Breast epithelium (tissue), 4 donors: ENCODE measurements at regions not wholly inside any gene's neighbourhood (a gene's known extent, or its start where the extent isn't known, plus 50 kb on each side); places are given as distances from the start of the nearest gene placed in this dataset.
A peak's percentile ranks its signal among the peaks of the same experiment; 100 is the strongest.

Source experiments
- DNase-seq, 2 donors: peaks; one replicate each; pipeline ENCODE4 v3.0.0-alpha.2; 2019; ENCODE audit warnings: low spot score in 2 of 2
- H3K27ac ChIP-seq, 2 donors: fragments of 200-600 bp; sonication (generic) in 1 of 2; one replicate each; pipeline ENCODE4 v1.5.1; 2016 to 2019; ENCODE audit warnings: mild to moderate bottlenecking in 1 of 2
- H3K27me3 ChIP-seq, 2 donors: fragments of 200-600 bp; sonication (generic) in 1 of 2; one replicate each; pipeline versions ENCODE4 v1.5.1 to v1.6.0; 2017 to 2019; ENCODE audit warnings: control low read depth in 1 of 2, mild to moderate bottlenecking in 1 of 2
- H3K36me3 ChIP-seq: fragments of 200-600 bp; one replicate; pipeline ENCODE4 v1.5.1; 2019
- H3K4me1 ChIP-seq, 2 donors: fragments of 200-600 bp; sonication (generic); one replicate each; pipeline ENCODE4 v1.5.1; 2016 to 2019; ENCODE audit warnings: control low read depth in 1 of 2
- H3K4me3 ChIP-seq, 3 donors: fragments of 200-600 bp; sonication (generic); 1 replicate in 2 of 3; 2 replicates in 1 of 3; pipeline ENCODE4 v1.5.1; 2016 to 2019; ENCODE audit warnings: mild to moderate bottlenecking in 3 of 3, moderate library complexity in 2 of 3
- H3K9me3 ChIP-seq, 2 donors: fragments of 200-600 bp; sonication (generic) in 1 of 2; one replicate each; pipeline ENCODE4 v1.5.1; 2016 to 2019; ENCODE audit warnings: control low read depth in 1 of 2
- CTCF ChIP-seq, 3 donors: fragments of 450-650 bp; IDR thresholded peaks; one replicate each; pipeline ENCODE4 v1.5.1; 2016 to 2017; ENCODE audit warnings: antibody characterized with exemption in 3 of 3, mild to moderate bottlenecking in 3 of 3, moderate library complexity in 3 of 3
- POLR2A ChIP-seq: fragments of 450-650 bp; IDR thresholded peaks from one replicate; pipeline ENCODE4 v1.6.1; 2016; ENCODE audit warnings: antibody characterized with exemption, mild to moderate bottlenecking, moderate library complexity
- POLR2AphosphoS5 ChIP-seq, 3 donors: sonication (generic); formaldehyde crosslinking; IDR thresholded peaks; one replicate each; pipeline ENCODE4 v1.6.1; 2017; ENCODE audit warnings: antibody characterized with exemption in 3 of 3
- intact Hi-C: fragments of 100-400 bp; cut with DNase I; formaldehyde crosslinking; loops from one replicate; pipeline ENCODE4 v1.15.1; 2023; ENCODE audit warnings: low total_unique reads

GRCh38 chr22:49213731-49214352 lies 613.8 kb downstream of the BRD1 start:
- H3K27me3 ChIP-seq, result peaks cover 0 to 22% of the 10 kb centered on the region in 2 donors
- peak in 1 of 2 donors; percentile 22 for DNase-seq

GRCh38 chr22:49212466-49212865 lies 615.2 kb downstream of the BRD1 start:
- peak in 1 of 2 donors; percentile 42 for DNase-seq
- H3K36me3 ChIP-seq, result no peaks in the 10 kb centered on the region
- no peaks in the 10 kb centered on the region for H3K9me3 ChIP-seq
- TF ChIP-seq CTCF (IDR thresholded peaks at IDR 0.05) (no peak), POLR2A (no peak), POLR2AphosphoS5 (IDR thresholded peaks at IDR 0.05) (no peak)
- intact Hi-C loops, result no loop called here
- no peak overlapping the region for H3K27ac ChIP-seq
- peaks cover 0 to 22% of the 10 kb centered on the region in 2 donors for H3K27me3 ChIP-seq
- no peak overlapping the region for H3K4me3 ChIP-seq
- H3K4me1 ChIP-seq, result no peaks in the 10 kb centered on the region

More at GRCh38 chr22:49213731-49214352, 613.8 kb downstream of the BRD1 start:
- TF ChIP-seq POLR2A, result no peak
- TF ChIP-seq POLR2AphosphoS5 (IDR thresholded peaks at IDR 0.05), result no peak
- TF ChIP-seq CTCF (IDR thresholded peaks at IDR 0.05), result no peak
- Histone ChIP-seq H3K27ac (no peak overlapping the region), H3K36me3 (no peaks in the 10 kb centered on the region), H3K4me1 (no peaks in the 10 kb centered on the region), H3K9me3 (peaks cover 5 to 11% of the 10 kb centered on the region in 2 donors), H3K4me3 (no peak overlapping the region)
- intact Hi-C loops, result no loop called here

- peak in 1 of 2 donors; percentile 5 for DNase-seq
- H3K36me3 ChIP-seq, result no peaks in the 10 kb centered on the region
- intact Hi-C loops, result no loop called here
- no peak overlapping the region for H3K27ac ChIP-seq
- H3K9me3 ChIP-seq, result no peaks in the 10 kb centered on the region
- TF ChIP-seq POLR2A (no peak), POLR2AphosphoS5 (IDR thresholded peaks at IDR 0.05) (no peak), CTCF (IDR thresholded peaks at IDR 0.05) (no peak)
- H3K4me1 ChIP-seq, result no peaks in the 10 kb centered on the region
- H3K27me3 ChIP-seq, result peaks cover 0 to 26% of the 10 kb centered on the region in 2 donors
- no peak overlapping the region for H3K4me3 ChIP-seq
Observed at GRCh38 chr22:49212002-49212401, 615.7 kb downstream of the BRD1 start.

GRCh38 chr22:49211176-49211575 lies 616.5 kb downstream of the BRD1 start:
- no peaks in the 10 kb centered on the region for H3K9me3 ChIP-seq

More at GRCh38 chr22:49211176-49211575, 616.5 kb downstream of the BRD1 start:
- no peak overlapping the region for H3K4me3 ChIP-seq
- intact Hi-C loops, result no loop called here
- H3K4me1 ChIP-seq, result no peaks in the 10 kb centered on the region
- no peak for TF ChIP-seq POLR2A
- no peak for TF ChIP-seq POLR2AphosphoS5 (IDR thresholded peaks at IDR 0.05)
- TF ChIP-seq CTCF (IDR thresholded peaks at IDR 0.05), result no peak
- H3K27me3 ChIP-seq, result peaks cover 0 to 33% of the 10 kb centered on the region in 2 donors
- peak in 1 of 2 donors; percentile 36 for DNase-seq
- H3K27ac ChIP-seq, result no peak overlapping the region
- H3K36me3 ChIP-seq, result no peaks in the 10 kb centered on the region
